DOHH2 (cell line): ENCODE measurements at regions not wholly inside any gene's neighbourhood (a gene's known extent, or its start where the extent isn't known, plus 50 kb on each side); places are given as distances from the start of the nearest gene placed in this dataset.

ENCODE experiments used
- CTCF ChIP-seq: fragments of 200-600 bp; sonication (generic); IDR thresholded peaks from one replicate; pipeline ENCODE4 v1.5.1; 2014; ENCODE audit warnings: antibody characterized with exemption, mild to moderate bottlenecking, low read depth, low read length; ENCODE audit not compliant: poor library complexity, severe bottlenecking
- EZH2phosphoT487 ChIP-seq: fragments of 200-600 bp; sonication (generic); IDR thresholded peaks from 2 replicates; pipeline ENCODE4 v1.6.1; 2017; ENCODE audit warnings: borderline replicate concordance, mild to moderate bottlenecking, antibody characterized with exemption, low read length, moderate library complexity, mixed read lengths

- TF ChIP-seq CTCF (no peak), EZH2phosphoT487 (no peak)
Observed at GRCh38 chr1:231093156-231093922, 53.3 kb upstream of the FAM89A start.
